B cell (primary cell): ENCODE measurements at regions not wholly inside any gene's neighbourhood (a gene's known extent, or its start where the extent isn't known, plus 50 kb on each side); places are given as distances from the start of the nearest gene placed in this dataset.

Experiments used
- ATAC-seq: fragments of 200-7000 bp; cut with Tn5 transposase; one replicate; pipeline ENCODE4 v1.10.0; 2021; ENCODE audit warnings: low read depth, mild to moderate bottlenecking, moderate number of reproducible peaks, moderate library complexity
- CTCF ChIA-PET: fragments of 350-600 bp; sonication (Branson Sonifier 250); formaldehyde crosslinking; loops from one replicate; lab custom pipeline; 2021; ENCODE audit warnings: antibody characterized with exemption, inconsistent platforms; lab: Charles Lee
- POLR2A ChIA-PET: fragments of 350-600 bp; sonication (Branson Sonifier 250); formaldehyde crosslinking; loops from one replicate; lab custom pipeline; 2021; ENCODE audit warnings: antibody characterized with exemption; lab: Charles Lee
- DNase-seq: peaks from one replicate; pipeline ENCODE4 v3.0.0; 2013
- H2AFZ ChIP-seq: 2 replicates; pipeline ENCODE4 v1.6.1; 2012; ENCODE audit warnings: mild to moderate bottlenecking, low read depth, low read length; ENCODE audit not compliant: insufficient read depth, poor library complexity, severe bottlenecking
- H3K27ac ChIP-seq, 2 donors: 1 replicate in 1 of 2; 2 replicates in 1 of 2; pipeline ENCODE4 v1.5.1; 2012 to 2013; ENCODE audit warnings: low read length in 2 of 2, mild to moderate bottlenecking in 2 of 2, moderate library complexity in 1 of 2
- H3K27me3 ChIP-seq, 4 experiments: fragments of 200-600 bp in 1 of 4; sonication (generic) in 1 of 4; replicated peaks in 1 of 4; 1 replicate in 2 of 4; 2 replicates in 2 of 4; pipeline versions ENCODE4 v1.6.1 to v1.7.0; 2013 to 2016; ENCODE audit warnings: low read length in 3 of 4, mild to moderate bottlenecking in 2 of 4, mixed read lengths in 1 of 4, moderate library complexity in 1 of 4; ENCODE audit not compliant: insufficient read depth in 4 of 4, control insufficient read depth in 3 of 4; ENCODE audit errors: control extremely low read depth in 1 of 4
- H3K36me3 ChIP-seq, 2 experiments: replicated peaks in 1 of 2; 1 replicate in 1 of 2; 2 replicates in 1 of 2; pipeline versions ENCODE4 v1.6.1 to v1.7.1; 2013; ENCODE audit warnings: low read length in 1 of 2; ENCODE audit not compliant: insufficient read depth in 2 of 2, control insufficient read depth in 1 of 2; ENCODE audit errors: control extremely low read depth in 1 of 2, extremely low read depth in 1 of 2
- H3K4me1 ChIP-seq, 2 donors: fragments of 200-600 bp in 1 of 2; sonication (generic) in 1 of 2; 1 replicate in 1 of 2; 2 replicates in 1 of 2; pipeline versions ENCODE4 v1.5.1 to v1.6.1; 2013 to 2017; ENCODE audit warnings: low read length in 2 of 2; ENCODE audit not compliant: control insufficient read depth in 2 of 2, insufficient read depth in 2 of 2
- H3K4me2 ChIP-seq: replicated peaks from 2 replicates; pipeline ENCODE3; 2012; ENCODE audit warnings: mild to moderate bottlenecking, low read depth, low read length; ENCODE audit not compliant: poor library complexity, severe bottlenecking
- H3K4me3 ChIP-seq, 5 experiments: fragments of 200-600 bp in 1 of 5; sonication (generic) in 1 of 5; 1 replicate in 3 of 5; 2 replicates in 2 of 5; pipeline versions ENCODE4 v1.5.1 to v1.7.0; 2011 to 2016; ENCODE audit warnings: low read length in 4 of 5, mild to moderate bottlenecking in 4 of 5, low read depth in 2 of 5, control low read depth in 1 of 5, moderate library complexity in 1 of 5; ENCODE audit not compliant: insufficient read depth in 1 of 5; ENCODE audit errors: control extremely low read depth in 1 of 5, extremely low read depth in 1 of 5
- H3K79me2 ChIP-seq: fragments of 200-600 bp; sonication (generic); one replicate; pipeline ENCODE4 v1.6.0; 2016; ENCODE audit warnings: low read length; ENCODE audit not compliant: control insufficient read depth, insufficient read depth
- H3K9ac ChIP-seq: fragments of 200-600 bp; sonication (generic); 2 replicates; pipeline ENCODE4 v1.6.1; 2017; ENCODE audit warnings: mild to moderate bottlenecking, low read length, moderate library complexity
- H3K9me3 ChIP-seq, 3 donors: one replicate each; pipeline versions ENCODE4 v1.6.1 to v1.7.1; 2013; ENCODE audit warnings: low read length in 2 of 3; ENCODE audit not compliant: control insufficient read depth in 2 of 3, insufficient read depth in 1 of 3; ENCODE audit errors: control extremely low read depth in 1 of 3
- H4K20me1 ChIP-seq: 2 replicates; pipeline ENCODE4 v1.6.0; 2012; ENCODE audit warnings: mild to moderate bottlenecking, low read length; ENCODE audit not compliant: insufficient read depth, control insufficient read depth, poor library complexity, severe bottlenecking
- H3K27ac Mint-ChIP-seq: one replicate; pipeline ENCODE4 v1.8.0; 2021; ENCODE audit warnings: mixed read lengths
- H3K27me3 Mint-ChIP-seq: one replicate; pipeline ENCODE4 v1.8.0; 2021; ENCODE audit warnings: mixed read lengths
- H3K4me1 Mint-ChIP-seq: one replicate; pipeline ENCODE4 v1.8.0; 2021; ENCODE audit warnings: mixed read lengths
- H3K4me3 Mint-ChIP-seq: one replicate; pipeline ENCODE4 v1.8.0; 2021; ENCODE audit warnings: mixed read lengths
- H3K9me3 Mint-ChIP-seq: one replicate; pipeline ENCODE4 v1.8.0; 2022; ENCODE audit warnings: mixed read lengths; ENCODE audit not compliant: insufficient read depth
- CTCF ChIP-seq: fragments of 200-600 bp; IDR thresholded peaks from one replicate; pipeline ENCODE4 v1.8.0; 2022; ENCODE audit warnings: antibody characterized with exemption, mild to moderate bottlenecking
- EZH2 ChIP-seq: IDR thresholded peaks from 2 replicates; pipeline ENCODE4 v1.6.1; 2012; ENCODE audit warnings: borderline replicate concordance, low read depth, mild to moderate bottlenecking, moderate library complexity, low read length; ENCODE audit not compliant: insufficient read depth, poor library complexity, severe bottlenecking
- WGBS: methylation state at CpG from one replicate; pipeline ENCODE4 v1.1.5; 2013; ENCODE audit warnings: missing lambda C conversion rate; ENCODE audit not compliant: insufficient coverage; 5-methylcytosine and 5-hydroxymethylcytosine counted together
- intact Hi-C: fragments of 100-400 bp; cut with micrococcal nuclease; formaldehyde crosslinking; loops from one replicate; pipeline ENCODE4 v1.10.0; 2022

GRCh38 chr12:115303723-115304309, 619.8 kb upstream of the TBX3 start:
- no peaks in the 10 kb centered on the region for H3K4me1 Mint-ChIP-seq
- ChIA-PET POLR2A (no interaction called here), CTCF (no interaction called here)
- DNase-seq (no peak), ATAC-seq (no peak)
- H3K9ac ChIP-seq = no peak overlapping the region
- WGBS = 53% methylated on average over 2 of the region's 4 CpGs
- H3K27ac Mint-ChIP-seq = no peak overlapping the region
- no peaks in the 10 kb centered on the region for H3K9me3 ChIP-seq
- no peaks in the 10 kb centered on the region for H3K79me2 ChIP-seq
- intact Hi-C loops = no loop called here
- H3K4me1 ChIP-seq = no peaks in the 10 kb centered on the region
- no peaks in the 10 kb centered on the region for H3K36me3 ChIP-seq
- H4K20me1 ChIP-seq = no peaks in the 10 kb centered on the region
- H3K27ac ChIP-seq = no peak overlapping the region
- H3K9me3 Mint-ChIP-seq = peaks cover 3% of the 10 kb centered on the region
- TF ChIP-seq EZH2 (no peak), CTCF (no peak)
- H3K4me2 ChIP-seq = no peak overlapping the region
- H3K4me3 Mint-ChIP-seq = no peak overlapping the region
- H2AFZ ChIP-seq = no peak overlapping the region
- H3K4me3 ChIP-seq = no peak overlapping the region
- no peaks in the 10 kb centered on the region for H3K27me3 ChIP-seq
- H3K27me3 Mint-ChIP-seq = no peaks in the 10 kb centered on the region

GRCh38 chr12:115297445-115297844, 613.5 kb upstream of the TBX3 start:
- no peak for DNase-seq
- ChIA-PET CTCF (no interaction called here), POLR2A (no interaction called here)
- ATAC-seq = no peak
- no peaks in the 10 kb centered on the region for H4K20me1 ChIP-seq
- H3K9ac ChIP-seq = no peak overlapping the region
- no peak overlapping the region for H3K4me2 ChIP-seq
- intact Hi-C loops = no loop called here
- H3K27ac Mint-ChIP-seq = no peak overlapping the region
- no peaks in the 10 kb centered on the region for H3K9me3 ChIP-seq
- no peaks in the 10 kb centered on the region for H3K4me1 ChIP-seq
- no peak overlapping the region for H3K4me3 Mint-ChIP-seq
- H3K4me1 Mint-ChIP-seq = no peaks in the 10 kb centered on the region
- no peaks in the 10 kb centered on the region for H3K27me3 ChIP-seq
- no peaks in the 10 kb centered on the region for H3K79me2 ChIP-seq
- H2AFZ ChIP-seq = no peak overlapping the region
- H3K27me3 Mint-ChIP-seq = no peaks in the 10 kb centered on the region
- H3K27ac ChIP-seq = no peak overlapping the region
- TF ChIP-seq EZH2 (no peak), CTCF (no peak)
- H3K9me3 Mint-ChIP-seq = no peaks in the 10 kb centered on the region
- H3K36me3 ChIP-seq = no peaks in the 10 kb centered on the region
- H3K4me3 ChIP-seq = no peak overlapping the region
- WGBS = 93% methylated on average over 2 of the region's 2 CpGs
